Gastrocnemius medialis (tissue), 4 donors: ENCODE measurements at regions not wholly inside any gene's neighbourhood (a gene's known extent, or its start where the extent isn't known, plus 50 kb on each side); places are given as distances from the start of the nearest gene placed in this dataset.

ENCODE experiments used
- CTCF ChIP-seq, 5 experiments: fragments of 450-650 bp in 3 of 5; fragments of 200-600 bp in 2 of 5; sonication (generic) in 2 of 5; IDR thresholded peaks in 4 of 5; conservative IDR thresholded peaks in 1 of 5; 1 replicate in 4 of 5; 2 replicates in 1 of 5; pipeline ENCODE4 v1.5.1; 2016 to 2019; ENCODE audit warnings: antibody characterized with exemption in 5 of 5, mild to moderate bottlenecking in 3 of 5, moderate library complexity in 3 of 5
- POLR2A ChIP-seq, 2 donors: fragments of 450-650 bp; IDR thresholded peaks; one replicate each; pipeline ENCODE4 v1.6.1; 2017; ENCODE audit warnings: antibody characterized with exemption in 2 of 2, mild to moderate bottlenecking in 2 of 2, moderate library complexity in 2 of 2

DNA sequence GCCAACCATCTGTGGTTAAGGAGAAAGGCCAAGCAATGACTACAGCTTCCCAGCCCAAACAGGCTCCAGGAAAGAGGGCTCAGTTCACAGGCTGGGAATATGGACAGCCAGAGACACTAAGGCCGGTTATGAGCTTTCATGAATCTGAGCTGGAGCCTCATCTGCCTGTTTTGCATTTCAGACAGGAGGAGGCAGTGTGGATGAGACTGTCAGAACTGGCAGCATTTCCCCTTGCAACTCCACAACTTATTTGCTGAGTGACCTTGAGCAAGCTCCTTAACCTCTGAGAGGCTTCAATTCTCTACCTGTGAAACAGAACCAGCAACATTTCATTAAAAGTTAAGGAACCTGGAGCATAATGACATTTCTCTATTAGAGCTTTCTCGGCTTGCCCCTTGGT, 264.0 kb downstream of the ETS1 start:
- TF ChIP-seq POLR2A (IDR thresholded peaks at IDR 0.05) (no peak), CTCF (IDR thresholded peaks at IDR 0.05 in 4 of 5, conservative IDR thresholded peaks at IDR 0.05 in 1 of 5) (no peak)
